ENCODE measurements at regions not wholly inside any gene's neighbourhood (a gene's known extent, or its start where the extent isn't known, plus 50 kb on each side); places are given as distances from the start of the nearest gene placed in this dataset.

GRCh38 chr10:62578301-62578700 is 204.1 kb downstream of the ZNF365 start:
- Mint-ChIP-seq H3K4me3 (no peak overlapping the region), H3K27me3 (ENCODE audit: insufficient read depth, low read depth, poor library complexity) (no peaks in the 10 kb centered on the region), H3K27ac (no peak overlapping the region), H3K4me1 (no peaks in the 10 kb centered on the region), H3K9me3 (no peaks in the 10 kb centered on the region), H3K36me3 (ENCODE audit: low read depth) (no peaks in the 10 kb centered on the region)
- Histone ChIP-seq H3K27ac (ENCODE audit: low read depth) (no peak overlapping the region), H3K4me2 (no peak overlapping the region), H3K27me3 (ENCODE audit: insufficient read depth) (no peaks in the 10 kb centered on the region), H4K20me1 (replicated peaks; ENCODE audit: insufficient read depth) (no peaks in the 10 kb centered on the region), H3K9me2 (ENCODE audit: insufficient read depth) (peaks cover 15% of the 10 kb centered on the region; the same call in 1 of the 2 replicates), H2AFZ (no peak overlapping the region), H3K4me3 (no peak overlapping the region), H3K36me3 (ENCODE audit: insufficient read depth) (no peaks in the 10 kb centered on the region), H3K4me1 (ENCODE audit: insufficient read depth) (no peaks in the 10 kb centered on the region), H3F3A (replicated peaks; ENCODE audit: low read depth) (no peaks in the 10 kb centered on the region), H3K79me2 (replicated peaks; ENCODE audit: insufficient read depth) (no peaks in the 10 kb centered on the region)
- DNase-seq (ENCODE audit: low spot score) (no peak), ATAC-seq (no peak)
- TF ChIP-seq ETS1 (IDR thresholded peaks at IDR 0.05) (no peak), EZH2phosphoT487 (IDR thresholded peaks at IDR 0.05; ENCODE audit: unreplicated experiment) (no peak), REST (IDR thresholded peaks at IDR 0.05; ENCODE audit: unreplicated experiment) (no peak), CTCF (conservative IDR thresholded peaks at IDR 0.05; ENCODE audit: low read depth in 2 of 2) (no peak), STAT1 (IDR thresholded peaks at IDR 0.05; ENCODE audit: unreplicated experiment) (no peak), ZNF462 (CRISPR knock-in tag; IDR thresholded peaks at IDR 0.05) (no peak), CREB1 (CRISPR knock-in tag; IDR thresholded peaks at IDR 0.05; ENCODE audit: low read depth) (no peak), JUNB (IDR thresholded peaks at IDR 0.05; ENCODE audit: unreplicated experiment) (no peak)
